GM12864 (cell line): ENCODE measurements at regions not wholly inside any gene's neighbourhood (a gene's known extent, or its start where the extent isn't known, plus 50 kb on each side); places are given as distances from the start of the nearest gene placed in this dataset.

Experiments
- DNase-seq: peaks from one replicate; pipeline ENCODE4 v3.0.0-alpha.2; 2011; ENCODE audit warnings: low read depth
- H3K4me3 ChIP-seq: 2 replicates; pipeline ENCODE4 v1.5.1; 2011; ENCODE audit warnings: mild to moderate bottlenecking, low read depth, low read length, control low read depth
- CTCF ChIP-seq: IDR thresholded peaks from 2 replicates; pipeline ENCODE4 v1.5.1; 2011; ENCODE audit warnings: low read depth, mild to moderate bottlenecking, moderate library complexity, low read length, control low read depth, inconsistent platforms; ENCODE audit errors: missing control alignments

GRCh38 chr21:16420031-16420724, 690.4 kb downstream of the USP25 start:
- no peak for DNase-seq
- no peak for TF ChIP-seq CTCF
- no peak overlapping the region for H3K4me3 ChIP-seq

GRCh38 chr21:16421007-16421406, 691.2 kb downstream of the USP25 start:
- TF ChIP-seq CTCF, result no peak
- no peak overlapping the region for H3K4me3 ChIP-seq
- no peak for DNase-seq

GRCh38 chr21:16421965-16422364, 692.2 kb downstream of the USP25 start:
- no peak overlapping the region for H3K4me3 ChIP-seq
- no peak for DNase-seq
- TF ChIP-seq CTCF, result no peak

- TF ChIP-seq CTCF, result no peak
- no peak overlapping the region for H3K4me3 ChIP-seq
These were observed 692.9 kb downstream of the USP25 start for GRCh38 chr21:16422702-16423101.

GRCh38 chr21:16423921-16424320, 694.1 kb downstream of the USP25 start:
- no peak for TF ChIP-seq CTCF
- no peak overlapping the region for H3K4me3 ChIP-seq
- DNase-seq, result no peak

More at GRCh38 chr21:16422702-16423101, 692.9 kb downstream of the USP25 start:
- DNase-seq, result no peak

GRCh38 chr21:16424331-16424751, 694.6 kb downstream of the USP25 start:
- no peak overlapping the region for H3K4me3 ChIP-seq
- DNase-seq, result no peak
- TF ChIP-seq CTCF, result no peak

GRCh38 chr21:16425376-16425775, 695.6 kb downstream of the USP25 start:
- no peak overlapping the region for H3K4me3 ChIP-seq
- no peak for TF ChIP-seq CTCF

More at GRCh38 chr21:16425376-16425775, 695.6 kb downstream of the USP25 start:
- DNase-seq, result no peak
